Myocyte (in vitro differentiated cells): ENCODE measurements at regions not wholly inside any gene's neighbourhood (a gene's known extent, or its start where the extent isn't known, plus 50 kb on each side); places are given as distances from the start of the nearest gene placed in this dataset.
"Not testable (repeated sequence)": the region's sequence is repeated elsewhere in the genome, so short reads cannot be mapped to it uniquely, and the experiment has no call there.

ENCODE experiments used
- DNase-seq: peaks from one replicate; pipeline ENCODE4 v3.0.0-alpha.2; 2012; ENCODE audit warnings: low read depth

DNA sequence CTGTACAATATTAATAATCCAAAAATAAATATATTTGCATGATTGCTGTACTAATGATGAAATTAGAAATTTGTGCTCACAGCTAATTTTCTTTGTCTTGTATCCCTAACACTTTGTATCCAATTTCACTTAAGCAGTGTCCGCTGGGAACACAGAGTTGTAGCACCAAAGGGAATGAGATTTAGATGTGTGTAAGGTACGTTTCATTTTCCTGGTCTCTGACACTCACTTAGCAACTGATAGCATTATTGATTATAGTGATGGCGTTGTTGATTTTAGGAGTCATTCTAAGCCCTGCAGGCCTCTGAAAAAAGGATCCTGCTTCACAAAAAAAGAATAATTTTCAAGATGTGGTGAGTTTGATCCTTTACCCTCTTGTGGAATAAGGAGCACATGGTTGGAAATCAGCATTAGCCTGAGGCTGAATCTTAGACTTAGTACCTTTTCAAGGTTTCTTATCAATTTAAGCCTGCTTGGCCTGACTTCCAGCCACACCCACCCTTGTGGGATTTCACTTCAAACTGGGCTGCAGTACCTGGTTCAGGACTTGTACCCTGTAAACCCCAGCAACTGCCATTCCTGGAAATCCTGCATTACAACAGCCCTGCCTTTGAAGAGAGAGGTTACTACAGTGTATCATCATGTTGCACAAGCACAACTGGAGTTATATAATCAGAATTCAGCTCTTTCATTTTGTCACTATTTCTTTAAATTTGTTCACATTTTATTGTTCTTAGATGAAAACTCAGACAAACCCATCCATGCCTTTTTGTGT is 116.2 kb downstream of the RND3 start:
- DNase-seq = no peak

GRCh38 chr2:150370561-150370960 is 116.9 kb downstream of the RND3 start:
- no peak for DNase-seq

GRCh38 chr2:150369862-150370261 is 117.6 kb downstream of the RND3 start:
- no peak for DNase-seq

- no peak for DNase-seq
Measured at GRCh38 chr2:150358468-150358807, 129.0 kb downstream of the RND3 start.

- no peak for DNase-seq
Measured at GRCh38 chr2:150357770-150358467, 129.5 kb downstream of the RND3 start.

- DNase-seq = no peak
Measured at GRCh38 chr2:150355440-150355839, 132.0 kb downstream of the RND3 start.

DNA sequence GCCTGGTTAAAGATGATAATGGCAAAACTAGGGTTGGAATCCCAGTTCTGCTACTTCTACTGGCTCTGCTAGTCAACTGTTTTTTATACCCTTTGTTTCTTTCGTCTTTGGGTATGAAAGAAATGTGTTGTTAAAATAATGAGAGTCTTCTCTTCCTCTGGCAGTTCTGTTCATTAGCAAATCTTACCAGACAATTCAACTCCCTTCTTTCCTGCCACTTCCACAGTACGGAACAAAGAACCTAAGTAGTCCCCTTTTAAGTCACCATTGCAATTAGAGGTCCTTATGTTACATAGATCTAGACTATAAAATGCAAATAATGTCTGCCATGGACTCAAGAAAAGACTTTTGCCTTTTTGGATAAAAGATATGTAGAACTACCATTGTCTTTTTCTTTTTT is 134.1 kb downstream of the RND3 start:
- DNase-seq = no peak

DNA sequence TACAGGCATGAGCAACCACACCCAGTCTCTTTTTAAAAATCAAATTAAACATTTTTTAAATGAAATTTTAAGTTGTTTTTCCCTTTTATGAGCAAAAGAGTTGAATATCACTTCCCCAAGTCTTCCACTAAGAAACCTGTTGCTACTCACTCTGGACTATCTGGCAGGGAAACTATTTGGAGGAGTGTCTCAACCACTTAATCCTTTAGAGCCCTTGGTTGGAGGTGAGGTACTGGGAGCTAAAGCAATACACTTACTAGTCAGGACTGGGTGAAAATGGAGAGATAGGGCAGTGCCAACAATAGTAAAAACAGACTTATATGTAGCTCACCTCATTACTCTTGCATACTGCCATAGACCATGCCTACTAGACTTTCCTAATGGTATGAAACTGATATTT is 135.5 kb downstream of the RND3 start:
- no peak for DNase-seq

DNA sequence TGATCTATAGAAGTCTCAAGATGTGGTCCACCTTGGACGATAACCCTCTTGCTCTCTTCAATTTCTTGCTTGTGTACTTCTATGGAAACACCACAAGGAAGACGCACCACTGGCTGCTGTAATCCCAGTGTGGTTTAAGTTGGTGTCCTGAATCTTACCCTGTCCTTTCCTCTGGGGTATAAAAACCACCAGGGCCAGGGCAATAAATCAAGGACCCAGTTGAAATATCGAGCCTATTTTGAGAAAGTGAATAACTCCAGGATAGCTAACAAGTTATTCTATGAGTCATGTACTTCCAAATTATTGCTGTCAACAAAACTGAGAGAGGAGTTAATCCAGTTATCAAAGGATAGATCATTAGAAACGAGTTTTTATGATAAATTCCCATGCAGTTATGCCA is 137.0 kb downstream of the RND3 start:
- peak; percentile 67 for DNase-seq

GRCh38 chr2:150346806-150347205 is 140.7 kb downstream of the RND3 start:
- no peak for DNase-seq

- DNase-seq = no peak
Measured at GRCh38 chr2:150341982-150342680, 145.3 kb downstream of the RND3 start.

GRCh38 chr2:150339951-150340350 is 147.5 kb downstream of the RND3 start:
- DNase-seq = no peak

GRCh38 chr2:150339282-150339681 is 148.2 kb downstream of the RND3 start:
- DNase-seq = no peak

- no peak for DNase-seq
Measured at GRCh38 chr2:150335596-150335995, 151.9 kb downstream of the RND3 start.

DNA sequence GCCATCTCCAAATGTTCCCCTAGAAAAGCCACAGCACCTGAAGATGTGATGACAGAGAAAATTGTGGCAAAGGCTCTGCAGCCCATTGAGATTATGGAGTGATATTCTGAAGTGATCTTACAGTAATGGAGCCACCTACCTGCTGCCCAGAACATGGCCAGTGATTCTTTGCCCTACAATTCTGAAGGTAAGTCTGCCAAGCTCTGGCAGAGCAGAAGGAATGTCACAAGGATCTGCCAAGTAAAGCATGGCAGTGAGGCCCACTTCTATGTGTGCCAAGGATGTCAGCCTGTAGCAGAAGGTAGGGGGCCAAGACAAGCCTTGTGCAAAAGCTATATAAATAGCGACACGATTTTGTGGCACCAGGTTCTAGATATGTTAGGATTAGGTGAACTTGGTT is 155.1 kb downstream of the RND3 start:
- no peak for DNase-seq

DNA sequence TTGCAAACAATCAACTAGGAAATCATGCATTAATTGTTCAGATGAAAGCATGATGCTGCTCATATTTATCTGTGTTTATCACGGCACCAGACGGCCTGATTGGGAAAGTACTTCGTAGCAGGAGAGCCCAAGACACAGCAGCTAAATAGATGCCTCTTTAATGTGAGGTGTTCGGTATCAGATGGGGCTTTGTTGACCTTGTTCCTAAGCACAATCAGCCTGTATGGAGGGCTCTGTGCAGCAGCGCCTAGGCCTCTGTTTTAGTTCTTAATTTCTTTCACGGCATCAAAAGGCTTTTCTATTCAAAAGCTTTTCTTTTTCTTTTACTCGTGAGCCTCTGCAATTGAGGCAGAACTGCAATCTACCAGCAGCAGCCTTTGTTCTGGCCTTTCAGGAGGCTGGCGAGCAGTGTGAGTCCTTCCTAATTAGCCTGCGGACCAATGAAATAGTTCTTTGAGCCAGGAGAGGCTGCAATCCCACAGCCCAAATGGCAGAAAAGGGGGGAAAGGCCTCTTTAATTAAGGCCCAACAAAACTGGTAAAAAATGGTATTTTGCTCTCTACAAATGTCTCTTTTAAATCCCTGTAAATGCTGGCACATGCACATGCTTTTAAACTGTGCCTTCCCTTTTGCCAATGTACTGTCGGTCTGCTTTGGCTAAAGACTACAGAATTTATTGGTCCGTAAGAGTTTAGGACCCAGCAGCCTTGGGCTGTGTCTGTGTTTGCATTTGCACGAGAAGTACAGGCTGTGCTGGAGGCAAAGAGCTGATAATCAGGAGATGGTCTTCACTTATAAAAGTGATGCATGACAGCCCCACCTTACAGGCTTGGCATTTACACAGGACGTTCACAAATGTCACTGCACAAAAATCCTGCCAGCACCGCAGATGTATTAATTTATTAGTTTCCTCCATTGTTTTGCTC is 159.6 kb downstream of the RND3 start:
- DNase-seq = no peak

DNA sequence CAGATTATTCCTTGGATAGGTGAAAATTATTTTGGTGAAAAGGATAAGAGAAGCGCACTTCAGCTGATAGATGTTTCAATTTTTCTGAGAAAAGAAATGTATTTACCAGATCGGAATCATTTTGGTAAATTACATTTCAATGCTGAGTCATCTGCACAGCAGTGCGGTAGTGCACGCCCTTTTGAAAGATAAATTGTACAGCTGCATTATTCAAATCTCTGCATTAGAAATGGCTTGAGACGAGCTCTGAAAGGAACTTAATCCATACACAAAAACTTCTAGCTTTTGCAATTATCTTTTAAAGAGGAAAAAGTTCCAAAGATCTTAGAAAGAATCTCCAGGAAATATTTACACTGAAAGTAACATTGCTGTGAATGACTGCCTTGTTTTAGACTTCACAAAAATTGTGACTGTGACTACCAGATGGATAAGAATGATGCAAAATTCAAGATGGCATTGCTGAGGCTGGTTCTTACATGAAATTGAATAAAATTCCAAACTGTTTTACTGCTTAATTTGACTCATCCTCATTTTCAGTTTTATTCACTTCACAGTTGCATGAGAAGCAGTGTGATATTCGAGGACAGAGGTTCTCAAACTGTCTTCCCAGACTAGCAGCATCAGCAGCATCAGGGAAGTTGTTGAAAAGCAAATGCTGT is 161.7 kb downstream of the RND3 start:
- DNase-seq = no peak

DNA sequence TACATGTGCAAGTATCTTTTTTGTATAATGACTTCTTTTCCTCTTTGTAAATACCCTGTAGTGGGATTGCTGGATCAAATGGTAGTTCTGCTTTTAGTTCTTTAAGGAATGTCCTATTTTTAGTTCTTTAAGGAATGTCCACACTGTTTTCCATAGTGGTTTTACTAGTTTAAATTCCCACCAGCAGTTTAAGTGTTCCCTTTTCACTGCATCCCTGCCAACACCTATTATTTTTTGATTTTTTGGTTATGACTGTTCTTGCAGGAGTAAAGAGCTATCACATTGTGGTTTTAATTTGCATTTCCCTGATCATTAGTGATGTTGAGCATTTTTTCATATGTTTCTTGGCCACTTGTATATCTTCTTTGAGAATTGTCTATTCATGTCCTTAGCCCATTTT is 164.4 kb downstream of the RND3 start:
- not testable (repeated sequence) for DNase-seq

- peak; percentile 2 for DNase-seq
Measured at GRCh38 chr2:150320608-150321007, 166.9 kb downstream of the RND3 start.

- peak; percentile 51 for DNase-seq
Measured at GRCh38 chr2:150319658-150320555, 167.6 kb downstream of the RND3 start.
